ENCODE measurements at regions not wholly inside any gene's neighbourhood (a gene's known extent, or its start where the extent isn't known, plus 50 kb on each side); places are given as distances from the start of the nearest gene placed in this dataset.

DNA sequence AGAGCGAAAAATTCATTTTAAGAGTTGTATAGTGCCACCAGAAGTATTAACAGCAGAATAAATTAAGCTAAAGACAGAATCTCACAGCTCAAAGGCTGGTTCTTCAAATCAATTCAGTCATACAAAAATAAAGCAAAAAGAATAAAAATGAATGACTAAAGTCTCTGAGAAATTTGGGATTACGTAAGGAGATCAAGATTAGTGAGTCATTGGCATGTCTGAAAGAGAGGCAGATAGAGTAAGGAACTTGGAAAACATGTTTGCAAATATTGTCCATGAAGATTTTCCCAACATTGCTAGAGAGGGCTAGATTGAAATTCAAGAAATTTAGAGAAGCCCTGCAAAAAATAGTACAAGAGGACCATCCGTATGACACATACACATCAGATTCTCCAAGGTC lies 1413.9 kb upstream of the ADGRB3 start:
- Histone ChIP-seq H3K9me3 (ENCODE audit: control insufficient read depth in 2 of 3, insufficient read depth in 1 of 3, low read length in 3 of 3) (no peaks in the 10 kb centered on the region), H3K27me3 (ENCODE audit: control insufficient read depth, insufficient read depth, low read length) (no peaks in the 10 kb centered on the region), H3K4me1 (ENCODE audit: control insufficient read depth in 2 of 3, insufficient read depth in 2 of 3, low read depth in 1 of 3, low read length in 3 of 3) (no peaks in the 10 kb centered on the region), H3K27ac (ENCODE audit: low read depth in 2 of 2, low read length in 2 of 2) (no peak overlapping the region), H3K9ac (ENCODE audit: low read length in 3 of 3) (no peak overlapping the region), H3K36me3 (ENCODE audit: control insufficient read depth in 2 of 3, insufficient read depth in 3 of 3, low read length in 3 of 3) (no peaks in the 10 kb centered on the region), H3K4me3 (ENCODE audit: low read length in 3 of 3) (no peak overlapping the region)
- no peak for DNase-seq
- TF ChIP-seq, protein P1, sequence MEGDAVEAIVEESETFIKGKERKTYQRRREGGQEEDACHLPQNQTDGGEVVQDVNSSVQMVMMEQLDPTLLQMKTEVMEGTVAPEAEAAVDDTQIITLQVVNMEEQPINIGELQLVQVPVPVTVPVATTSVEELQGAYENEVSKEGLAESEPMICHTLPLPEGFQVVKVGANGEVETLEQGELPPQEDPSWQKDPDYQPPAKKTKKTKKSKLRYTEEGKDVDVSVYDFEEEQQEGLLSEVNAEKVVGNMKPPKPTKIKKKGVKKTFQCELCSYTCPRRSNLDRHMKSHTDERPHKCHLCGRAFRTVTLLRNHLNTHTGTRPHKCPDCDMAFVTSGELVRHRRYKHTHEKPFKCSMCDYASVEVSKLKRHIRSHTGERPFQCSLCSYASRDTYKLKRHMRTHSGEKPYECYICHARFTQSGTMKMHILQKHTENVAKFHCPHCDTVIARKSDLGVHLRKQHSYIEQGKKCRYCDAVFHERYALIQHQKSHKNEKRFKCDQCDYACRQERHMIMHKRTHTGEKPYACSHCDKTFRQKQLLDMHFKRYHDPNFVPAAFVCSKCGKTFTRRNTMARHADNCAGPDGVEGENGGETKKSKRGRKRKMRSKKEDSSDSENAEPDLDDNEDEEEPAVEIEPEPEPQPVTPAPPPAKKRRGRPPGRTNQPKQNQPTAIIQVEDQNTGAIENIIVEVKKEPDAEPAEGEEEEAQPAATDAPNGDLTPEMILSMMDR (IDR thresholded peaks at IDR 0.05; ENCODE audit: borderline replicate concordance, extremely low read depth, insufficient read depth), result no peak
- intact Hi-C loops (cut with DNase I), result no loop called here
- no peak for FAIRE-seq

DNA sequence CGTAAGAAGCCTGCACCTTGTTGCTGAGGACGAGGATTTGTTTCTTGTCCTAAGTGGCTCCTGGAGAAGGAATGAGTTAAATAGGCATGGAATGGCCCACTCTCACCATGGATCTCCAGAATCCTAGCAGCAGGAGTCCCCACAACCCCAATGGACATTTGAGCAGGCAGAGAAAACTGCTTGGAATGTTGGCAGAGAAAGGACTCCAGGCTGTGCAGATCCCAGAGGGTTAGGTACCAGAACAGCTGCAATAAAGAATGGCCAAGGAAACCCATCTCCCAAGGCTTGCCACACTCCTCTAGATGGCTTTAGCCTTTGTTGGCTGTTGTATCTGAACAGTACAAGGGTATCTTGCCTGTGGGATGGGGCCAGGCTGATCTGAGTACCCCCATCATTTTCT lies 1415.7 kb upstream of the ADGRB3 start:
- Histone ChIP-seq H3K27me3 (ENCODE audit: control insufficient read depth, insufficient read depth, low read length) (no peaks in the 10 kb centered on the region), H3K27ac (ENCODE audit: low read depth in 2 of 2, low read length in 2 of 2) (no peak overlapping the region), H3K9me3 (ENCODE audit: control insufficient read depth in 2 of 3, insufficient read depth in 1 of 3, low read length in 3 of 3) (no peaks in the 10 kb centered on the region), H3K4me3 (ENCODE audit: low read length in 3 of 3) (no peak overlapping the region), H3K36me3 (ENCODE audit: control insufficient read depth in 2 of 3, insufficient read depth in 3 of 3, low read length in 3 of 3) (no peaks in the 10 kb centered on the region), H3K9ac (ENCODE audit: low read length in 3 of 3) (no peak overlapping the region), H3K4me1 (ENCODE audit: control insufficient read depth in 2 of 3, insufficient read depth in 2 of 3, low read depth in 1 of 3, low read length in 3 of 3) (no peaks in the 10 kb centered on the region)
- intact Hi-C loops (cut with DNase I), result no loop called here
- TF ChIP-seq, protein P1 (IDR thresholded peaks at IDR 0.05; ENCODE audit: borderline replicate concordance, extremely low read depth, insufficient read depth), result no peak
- FAIRE-seq (no peak), DNase-seq (no peak)

DNA sequence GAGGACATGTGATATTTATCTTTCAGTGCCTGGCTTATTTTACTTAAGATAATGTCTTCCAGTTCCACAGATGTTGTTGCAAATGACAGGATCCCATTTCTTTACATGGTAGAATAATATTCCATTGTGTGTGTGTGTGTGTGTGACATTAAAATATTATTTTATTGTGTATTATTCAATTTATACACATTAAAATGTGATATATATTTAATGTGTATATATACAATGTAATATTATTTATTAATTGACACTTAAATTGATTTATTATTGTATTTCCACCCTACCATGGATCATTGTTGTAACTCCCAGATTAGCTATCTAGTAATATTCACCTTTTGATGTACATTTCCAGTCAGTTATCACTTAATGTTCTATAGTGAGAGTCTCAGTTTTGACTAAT lies 1422.5 kb upstream of the ADGRB3 start:
- no peak overlapping the region for H3K4me3 ChIP-seq (ENCODE audit: low read length in 3 of 3)
- no peaks in the 10 kb centered on the region for H3K9me3 ChIP-seq (ENCODE audit: control insufficient read depth in 2 of 3, insufficient read depth in 1 of 3, low read length in 3 of 3)
- H3K4me1 ChIP-seq (ENCODE audit: control insufficient read depth in 2 of 3, insufficient read depth in 2 of 3, low read depth in 1 of 3, low read length in 3 of 3), result no peaks in the 10 kb centered on the region
- H3K9ac ChIP-seq (ENCODE audit: low read length in 3 of 3), result no peak overlapping the region
- H3K27ac ChIP-seq (ENCODE audit: low read depth in 2 of 2, low read length in 2 of 2), result no peak overlapping the region
- no peak for DNase-seq
- no peak for FAIRE-seq
- H3K27me3 ChIP-seq (ENCODE audit: control insufficient read depth, insufficient read depth, low read length), result no peaks in the 10 kb centered on the region
- intact Hi-C loops (cut with DNase I), result no loop called here
- TF ChIP-seq, protein P1 (IDR thresholded peaks at IDR 0.05; ENCODE audit: borderline replicate concordance, extremely low read depth, insufficient read depth), result no peak
- H3K36me3 ChIP-seq (ENCODE audit: control insufficient read depth in 2 of 3, insufficient read depth in 3 of 3, low read length in 3 of 3), result no peaks in the 10 kb centered on the region

DNA sequence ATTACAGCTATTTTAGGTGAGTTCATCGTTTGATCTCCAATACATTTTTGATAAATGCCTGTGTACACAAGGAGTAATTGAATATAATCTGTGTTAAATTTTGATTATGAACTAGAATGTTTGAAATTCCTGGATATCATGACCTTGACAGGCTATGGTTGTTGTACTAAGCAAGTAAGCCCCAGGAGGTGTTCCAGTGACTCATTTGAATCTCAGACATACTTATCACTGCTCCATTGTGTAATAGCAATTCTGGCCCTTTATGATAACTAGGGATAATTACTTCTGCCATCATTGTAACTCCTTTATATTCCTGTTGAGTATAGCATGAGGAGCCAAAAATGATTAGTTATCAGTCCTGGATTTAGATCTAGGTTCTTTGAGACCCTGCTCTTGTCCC lies 1424.6 kb upstream of the ADGRB3 start:
- no peaks in the 10 kb centered on the region for H3K27me3 ChIP-seq (ENCODE audit: control insufficient read depth, insufficient read depth, low read length)
- no peaks in the 10 kb centered on the region for H3K36me3 ChIP-seq (ENCODE audit: control insufficient read depth in 2 of 3, insufficient read depth in 3 of 3, low read length in 3 of 3)
- FAIRE-seq, result no peak
- H3K9me3 ChIP-seq (ENCODE audit: control insufficient read depth in 2 of 3, insufficient read depth in 1 of 3, low read length in 3 of 3), result no peaks in the 10 kb centered on the region
- H3K9ac ChIP-seq (ENCODE audit: low read length in 3 of 3), result no peak overlapping the region
- H3K4me3 ChIP-seq (ENCODE audit: low read length in 3 of 3), result no peak overlapping the region
- no peaks in the 10 kb centered on the region for H3K4me1 ChIP-seq (ENCODE audit: control insufficient read depth in 2 of 3, insufficient read depth in 2 of 3, low read depth in 1 of 3, low read length in 3 of 3)
- intact Hi-C loops (cut with DNase I), result no loop called here
- TF ChIP-seq, protein P1 (IDR thresholded peaks at IDR 0.05; ENCODE audit: borderline replicate concordance, extremely low read depth, insufficient read depth), result no peak
- no peak for DNase-seq
- H3K27ac ChIP-seq (ENCODE audit: low read depth in 2 of 2, low read length in 2 of 2), result no peak overlapping the region
